ENCODE measurements at regions not wholly inside any gene's neighbourhood (a gene's known extent, or its start where the extent isn't known, plus 50 kb on each side); places are given as distances from the start of the nearest gene placed in this dataset.

DNA sequence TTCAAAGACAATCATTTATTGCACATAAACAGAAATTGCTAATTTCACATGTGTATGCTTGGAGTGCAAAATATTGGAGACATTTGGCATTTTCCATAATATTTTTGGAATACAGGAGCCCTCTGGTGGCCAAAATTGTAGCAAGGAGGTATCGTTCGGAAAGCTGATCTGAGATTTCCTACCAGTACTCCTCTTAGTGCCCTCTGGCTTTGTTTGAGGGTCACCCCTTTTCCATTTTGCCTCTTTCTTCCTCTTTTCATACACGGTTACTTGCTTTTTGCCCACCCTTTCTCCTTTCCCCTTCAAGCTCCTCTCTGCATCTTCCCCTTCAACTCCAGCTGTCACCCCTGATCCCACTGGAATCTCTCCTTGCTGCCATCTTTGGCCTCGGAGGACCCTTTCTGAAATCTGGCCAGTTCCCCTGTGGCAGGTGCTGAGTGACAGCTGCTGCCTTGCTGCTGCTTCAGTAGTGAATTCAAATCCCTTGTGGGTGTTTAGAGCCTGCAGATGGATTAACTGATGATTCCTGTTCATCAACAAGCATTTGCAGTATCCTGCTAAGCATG, 164.6 kb upstream of the PARP11 start:
- Histone ChIP-seq H3K9me3 (replicated peaks; ENCODE audit: control insufficient read depth, insufficient read depth, low read length) (no peaks in the 10 kb centered on the region), H2AFZ (ENCODE audit: control insufficient read depth, low read depth, low read length) (no peak overlapping the region), H3K4me2 (ENCODE audit: control insufficient read depth, insufficient read depth) (no peak overlapping the region), H3K4me1 (ENCODE audit: control insufficient read depth, insufficient read depth, low read length) (no peaks in the 10 kb centered on the region), H3K27me3 (replicated peaks in 1 of 2; ENCODE audit: control insufficient read depth in 2 of 2, insufficient read depth in 2 of 2, low read length in 1 of 2) (peaks cover 0 to 3% of the 10 kb centered on the region in 2 experiments; a peak in 2 of 4 replicates), H3K27ac (ENCODE audit: control insufficient read depth, insufficient read depth) (no peak overlapping the region), H4K20me1 (ENCODE audit: control insufficient read depth, insufficient read depth) (no peaks in the 10 kb centered on the region), H3K36me3 (ENCODE audit: control insufficient read depth in 2 of 2, insufficient read depth in 2 of 2, low read length in 1 of 2) (no peaks in the 10 kb centered on the region), H3K9ac (ENCODE audit: control insufficient read depth, insufficient read depth, low read length) (no peak overlapping the region), H3K4me3 (no peak overlapping the region), H3K79me2 (ENCODE audit: control insufficient read depth, insufficient read depth, low read length) (no peaks in the 10 kb centered on the region)
- DNase-seq (ENCODE audit: low read depth, low spot score): no peak
- 38% methylated on average over 4 of the region's 4 CpGs for WGBS (ENCODE audit: insufficient coverage, insufficient replicate concordance, low lambda C conversion rate, missing lambda C conversion rate)
- ATAC-seq: no peak
- RAD21 ChIA-PET (ENCODE audit: unreplicated experiment): interaction anchor here (0.7 to 1.8 kb wide), 5 partner anchors 69 to 239 kb away, joined by 3 to 7 read pairs (median 4); no protein-coding TSS in a partner anchor
- TF ChIP-seq JUND (IDR thresholded peaks at IDR 0.05; ENCODE audit: low read depth, low read length): no peak
- TF ChIP-seq, protein P1, sequence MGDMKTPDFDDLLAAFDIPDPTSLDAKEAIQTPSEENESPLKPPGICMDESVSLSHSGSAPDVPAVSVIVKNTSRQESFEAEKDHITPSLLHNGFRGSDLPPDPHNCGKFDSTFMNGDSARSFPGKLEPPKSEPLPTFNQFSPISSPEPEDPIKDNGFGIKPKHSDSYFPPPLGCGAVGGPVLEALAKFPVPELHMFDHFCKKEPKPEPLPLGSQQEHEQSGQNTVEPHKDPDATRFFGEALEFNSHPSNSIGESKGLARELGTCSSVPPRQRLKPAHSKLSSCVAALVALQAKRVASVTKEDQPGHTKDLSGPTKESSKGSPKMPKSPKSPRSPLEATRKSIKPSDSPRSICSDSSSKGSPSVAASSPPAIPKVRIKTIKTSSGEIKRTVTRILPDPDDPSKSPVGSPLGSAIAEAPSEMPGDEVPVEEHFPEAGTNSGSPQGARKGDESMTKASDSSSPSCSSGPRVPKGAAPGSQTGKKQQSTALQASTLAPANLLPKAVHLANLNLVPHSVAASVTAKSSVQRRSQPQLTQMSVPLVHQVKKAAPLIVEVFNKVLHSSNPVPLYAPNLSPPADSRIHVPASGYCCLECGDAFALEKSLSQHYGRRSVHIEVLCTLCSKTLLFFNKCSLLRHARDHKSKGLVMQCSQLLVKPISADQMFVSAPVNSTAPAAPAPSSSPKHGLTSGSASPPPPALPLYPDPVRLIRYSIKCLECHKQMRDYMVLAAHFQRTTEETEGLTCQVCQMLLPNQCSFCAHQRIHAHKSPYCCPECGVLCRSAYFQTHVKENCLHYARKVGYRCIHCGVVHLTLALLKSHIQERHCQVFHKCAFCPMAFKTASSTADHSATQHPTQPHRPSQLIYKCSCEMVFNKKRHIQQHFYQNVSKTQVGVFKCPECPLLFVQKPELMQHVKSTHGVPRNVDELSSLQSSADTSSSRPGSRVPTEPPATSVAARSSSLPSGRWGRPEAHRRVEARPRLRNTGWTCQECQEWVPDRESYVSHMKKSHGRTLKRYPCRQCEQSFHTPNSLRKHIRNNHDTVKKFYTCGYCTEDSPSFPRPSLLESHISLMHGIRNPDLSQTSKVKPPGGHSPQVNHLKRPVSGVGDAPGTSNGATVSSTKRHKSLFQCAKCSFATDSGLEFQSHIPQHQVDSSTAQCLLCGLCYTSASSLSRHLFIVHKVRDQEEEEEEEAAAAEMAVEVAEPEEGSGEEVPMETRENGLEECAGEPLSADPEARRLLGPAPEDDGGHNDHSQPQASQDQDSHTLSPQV (IDR thresholded peaks at IDR 0.05): no peak
- TF ChIP-seq POLR2A (IDR thresholded peaks at IDR 0.05; ENCODE audit: low read depth, low read length): no peak
- TF ChIP-seq SIN3A (IDR thresholded peaks at IDR 0.05; ENCODE audit: low read depth, low read length): no peak
- no peak for TF ChIP-seq ZNF384 (IDR thresholded peaks at IDR 0.05; ENCODE audit: borderline replicate concordance, low read depth, low read length)
- TF ChIP-seq, protein P2, sequence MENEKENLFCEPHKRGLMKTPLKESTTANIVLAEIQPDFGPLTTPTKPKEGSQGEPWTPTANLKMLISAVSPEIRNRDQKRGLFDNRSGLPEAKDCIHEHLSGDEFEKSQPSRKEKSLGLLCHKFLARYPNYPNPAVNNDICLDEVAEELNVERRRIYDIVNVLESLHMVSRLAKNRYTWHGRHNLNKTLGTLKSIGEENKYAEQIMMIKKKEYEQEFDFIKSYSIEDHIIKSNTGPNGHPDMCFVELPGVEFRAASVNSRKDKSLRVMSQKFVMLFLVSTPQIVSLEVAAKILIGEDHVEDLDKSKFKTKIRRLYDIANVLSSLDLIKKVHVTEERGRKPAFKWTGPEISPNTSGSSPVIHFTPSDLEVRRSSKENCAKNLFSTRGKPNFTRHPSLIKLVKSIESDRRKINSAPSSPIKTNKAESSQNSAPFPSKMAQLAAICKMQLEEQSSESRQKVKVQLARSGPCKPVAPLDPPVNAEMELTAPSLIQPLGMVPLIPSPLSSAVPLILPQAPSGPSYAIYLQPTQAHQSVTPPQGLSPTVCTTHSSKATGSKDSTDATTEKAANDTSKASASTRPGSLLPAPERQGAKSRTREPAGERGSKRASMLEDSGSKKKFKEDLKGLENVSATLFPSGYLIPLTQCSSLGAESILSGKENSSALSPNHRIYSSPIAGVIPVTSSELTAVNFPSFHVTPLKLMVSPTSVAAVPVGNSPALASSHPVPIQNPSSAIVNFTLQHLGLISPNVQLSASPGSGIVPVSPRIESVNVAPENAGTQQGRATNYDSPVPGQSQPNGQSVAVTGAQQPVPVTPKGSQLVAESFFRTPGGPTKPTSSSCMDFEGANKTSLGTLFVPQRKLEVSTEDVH (IDR thresholded peaks at IDR 0.05; ENCODE audit: low read depth, partially characterized antibody): no peak
- no peak for TF ChIP-seq IKZF2 (IDR thresholded peaks at IDR 0.05)
- no peak for TF ChIP-seq MEF2B (IDR thresholded peaks at IDR 0.05; ENCODE audit: partially characterized antibody, poor library complexity, severe bottlenecking)
- peak; percentile 57 for TF ChIP-seq SMC3 (IDR thresholded peaks at IDR 0.05; ENCODE audit: borderline replicate concordance, low read length)
- TF ChIP-seq, protein P3, sequence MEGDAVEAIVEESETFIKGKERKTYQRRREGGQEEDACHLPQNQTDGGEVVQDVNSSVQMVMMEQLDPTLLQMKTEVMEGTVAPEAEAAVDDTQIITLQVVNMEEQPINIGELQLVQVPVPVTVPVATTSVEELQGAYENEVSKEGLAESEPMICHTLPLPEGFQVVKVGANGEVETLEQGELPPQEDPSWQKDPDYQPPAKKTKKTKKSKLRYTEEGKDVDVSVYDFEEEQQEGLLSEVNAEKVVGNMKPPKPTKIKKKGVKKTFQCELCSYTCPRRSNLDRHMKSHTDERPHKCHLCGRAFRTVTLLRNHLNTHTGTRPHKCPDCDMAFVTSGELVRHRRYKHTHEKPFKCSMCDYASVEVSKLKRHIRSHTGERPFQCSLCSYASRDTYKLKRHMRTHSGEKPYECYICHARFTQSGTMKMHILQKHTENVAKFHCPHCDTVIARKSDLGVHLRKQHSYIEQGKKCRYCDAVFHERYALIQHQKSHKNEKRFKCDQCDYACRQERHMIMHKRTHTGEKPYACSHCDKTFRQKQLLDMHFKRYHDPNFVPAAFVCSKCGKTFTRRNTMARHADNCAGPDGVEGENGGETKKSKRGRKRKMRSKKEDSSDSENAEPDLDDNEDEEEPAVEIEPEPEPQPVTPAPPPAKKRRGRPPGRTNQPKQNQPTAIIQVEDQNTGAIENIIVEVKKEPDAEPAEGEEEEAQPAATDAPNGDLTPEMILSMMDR (IDR thresholded peaks at IDR 0.05 in 2 of 3, conservative IDR thresholded peaks at IDR 0.05 in 1 of 3; ENCODE audit: control insufficient read depth in 2 of 3, extremely low read depth in 1 of 3, insufficient read depth in 1 of 3, low read depth in 3 of 3, low read length in 3 of 3): peak; percentile 12 to 40 (median 31); a peak in 3 of 6 replicates
- TF ChIP-seq TBL1XR1 (IDR thresholded peaks at IDR 0.05; ENCODE audit: low read depth, low read length): no peak
- TF ChIP-seq RAD21 (IDR thresholded peaks at IDR 0.05; ENCODE audit: insufficient read depth, low read depth, low read length): peak; percentile 46
- TF ChIP-seq SMAD1 (IDR thresholded peaks at IDR 0.05; ENCODE audit: low read depth, partially characterized antibody): no peak
- TF ChIP-seq FOXM1 (IDR thresholded peaks at IDR 0.05; ENCODE audit: low read depth, low read length): no peak
- POLR2A ChIA-PET: no interaction called here
- in situ Hi-C loops (cut with MboI) (no loop called here), intact Hi-C loops (cut with micrococcal nuclease; ENCODE audit: unreplicated experiment) (no loop called here)
- SMC1A ChIA-PET (ENCODE audit: uncharacterized antibody, unreplicated experiment): interaction anchor here (0.6 to 3.6 kb wide), 3 partner anchors 30 to 421 kb away, joined by 3 to 21 read pairs (median 3); no protein-coding TSS in a partner anchor
- no peak for FAIRE-seq
- no TSS peak for BruUV-seq (replicated peaks)
- CTCF ChIA-PET: interaction anchor here (0.6 to 2.9 kb wide), 8 partner anchors 11 to 1218 kb away, joined by 3 to 18 read pairs (median 6); no protein-coding TSS in a partner anchor
